DND-41 (cell line): ENCODE measurements at regions not wholly inside any gene's neighbourhood (a gene's known extent, or its start where the extent isn't known, plus 50 kb on each side); places are given as distances from the start of the nearest gene placed in this dataset.
"Not testable (repeated sequence)": the region's sequence is repeated elsewhere in the genome, so short reads cannot be mapped to it uniquely, and the experiment has no call there.

Experiments used
- EZH2 ChIP-seq: IDR thresholded peaks from 3 replicates; pipeline ENCODE4 v1.6.1; 2012; ENCODE audit warnings: borderline replicate concordance, low read depth, mild to moderate bottlenecking, moderate library complexity, low read length, inconsistent platforms; ENCODE audit not compliant: severe bottlenecking
- TF ChIP-seq, protein P1 (sequence below): IDR thresholded peaks from 2 replicates; pipeline ENCODE4 v1.5.1; 2012; ENCODE audit warnings: borderline replicate concordance, low read length, moderate library complexity, mild to moderate bottlenecking; ENCODE audit not compliant: poor library complexity, severe bottlenecking; ENCODE audit errors: extremely low read depth

DNA sequence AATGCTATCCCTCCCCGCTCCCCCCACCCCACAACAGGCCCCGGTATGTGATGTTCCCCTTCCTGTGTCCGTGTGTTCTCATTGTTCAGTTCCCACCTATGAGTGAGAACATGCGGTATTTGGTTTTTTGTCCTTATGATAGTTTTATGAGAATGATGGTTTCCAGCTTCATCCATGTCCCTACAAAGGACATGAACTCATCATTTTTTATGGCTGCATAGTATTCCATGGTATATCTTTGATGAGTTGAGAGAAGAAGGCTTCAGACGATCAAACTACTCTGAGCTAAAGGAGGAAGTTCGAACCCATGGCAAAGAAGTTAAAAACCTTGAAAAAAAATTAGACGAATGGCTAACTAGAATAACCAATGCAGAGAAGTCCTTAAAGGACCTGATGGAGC, 116.2 kb downstream of the SYF2 start:
- TF ChIP-seq, protein P1, sequence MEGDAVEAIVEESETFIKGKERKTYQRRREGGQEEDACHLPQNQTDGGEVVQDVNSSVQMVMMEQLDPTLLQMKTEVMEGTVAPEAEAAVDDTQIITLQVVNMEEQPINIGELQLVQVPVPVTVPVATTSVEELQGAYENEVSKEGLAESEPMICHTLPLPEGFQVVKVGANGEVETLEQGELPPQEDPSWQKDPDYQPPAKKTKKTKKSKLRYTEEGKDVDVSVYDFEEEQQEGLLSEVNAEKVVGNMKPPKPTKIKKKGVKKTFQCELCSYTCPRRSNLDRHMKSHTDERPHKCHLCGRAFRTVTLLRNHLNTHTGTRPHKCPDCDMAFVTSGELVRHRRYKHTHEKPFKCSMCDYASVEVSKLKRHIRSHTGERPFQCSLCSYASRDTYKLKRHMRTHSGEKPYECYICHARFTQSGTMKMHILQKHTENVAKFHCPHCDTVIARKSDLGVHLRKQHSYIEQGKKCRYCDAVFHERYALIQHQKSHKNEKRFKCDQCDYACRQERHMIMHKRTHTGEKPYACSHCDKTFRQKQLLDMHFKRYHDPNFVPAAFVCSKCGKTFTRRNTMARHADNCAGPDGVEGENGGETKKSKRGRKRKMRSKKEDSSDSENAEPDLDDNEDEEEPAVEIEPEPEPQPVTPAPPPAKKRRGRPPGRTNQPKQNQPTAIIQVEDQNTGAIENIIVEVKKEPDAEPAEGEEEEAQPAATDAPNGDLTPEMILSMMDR, result not testable (repeated sequence)
- not testable (repeated sequence) for TF ChIP-seq EZH2
